Urinary bladder (tissue), 3 donors: ENCODE measurements at regions not wholly inside any gene's neighbourhood (a gene's known extent, or its start where the extent isn't known, plus 50 kb on each side); places are given as distances from the start of the nearest gene placed in this dataset.

Source experiments
- DNase-seq: peaks from one replicate; pipeline ENCODE4 v3.0.0-alpha.2; 2015; ENCODE audit errors: extremely low spot score
- H3K27ac ChIP-seq: one replicate; pipeline ENCODE4 v1.5.1; 2013; ENCODE audit warnings: low read depth, mild to moderate bottlenecking, moderate library complexity
- H3K36me3 ChIP-seq: one replicate; pipeline ENCODE4 v1.6.1; 2013; ENCODE audit warnings: mild to moderate bottlenecking, moderate library complexity; ENCODE audit not compliant: insufficient read depth
- H3K4me1 ChIP-seq: one replicate; pipeline ENCODE4 v1.6.1; 2013; ENCODE audit warnings: mild to moderate bottlenecking, moderate library complexity; ENCODE audit not compliant: insufficient read depth
- H3K4me3 ChIP-seq: one replicate; pipeline ENCODE4 v1.5.1; 2013; ENCODE audit warnings: low read depth, low read length
- WGBS: extraction: QIAGEN DNeasy Blood & Tissue Kit; methylation state at CpG from one replicate; pipeline ENCODE4 v1.1.7; 2013; 5-methylcytosine and 5-hydroxymethylcytosine counted together
- donor health status: healthy with polysubstance abuse.
- donor health status: healthy.

GRCh38 chr4:174116021-174116420 is 167.4 kb downstream of the FBXO8 start:
- 64% methylated on average over 4 of the region's 4 CpGs for WGBS
- H3K4me3 ChIP-seq: no peak overlapping the region
- DNase-seq: no peak
- no peaks in the 10 kb centered on the region for H3K36me3 ChIP-seq
- no peak overlapping the region for H3K27ac ChIP-seq
- no peaks in the 10 kb centered on the region for H3K4me1 ChIP-seq

- Histone ChIP-seq H3K4me1 (peaks cover 2% of the 10 kb centered on the region), H3K4me3 (no peak overlapping the region), H3K36me3 (no peaks in the 10 kb centered on the region), H3K27ac (no peak overlapping the region)
- no peak for DNase-seq
- 32% methylated on average over 2 of the region's 2 CpGs for WGBS
Measured at GRCh38 chr4:174111422-174111821, 172.0 kb downstream of the FBXO8 start.

GRCh38 chr4:174110180-174110579 is 173.3 kb downstream of the FBXO8 start:
- DNase-seq: no peak
- Histone ChIP-seq H3K4me3 (no peak overlapping the region), H3K27ac (no peak overlapping the region), H3K4me1 (peaks cover 2% of the 10 kb centered on the region), H3K36me3 (no peaks in the 10 kb centered on the region)
- WGBS: 41% methylated on average over 9 of the region's 9 CpGs

- H3K27ac ChIP-seq: no peak overlapping the region
- DNase-seq: no peak
- H3K4me3 ChIP-seq: no peak overlapping the region
- peaks cover 2% of the 10 kb centered on the region for H3K4me1 ChIP-seq
- WGBS: 64% methylated on average over 6 of the region's 6 CpGs
- no peaks in the 10 kb centered on the region for H3K36me3 ChIP-seq
Measured at GRCh38 chr4:174107746-174108354, 175.6 kb downstream of the FBXO8 start.

GRCh38 chr4:174105202-174105601 is 178.3 kb downstream of the FBXO8 start:
- H3K27ac ChIP-seq: no peak overlapping the region
- peaks cover 2% of the 10 kb centered on the region for H3K4me1 ChIP-seq
- H3K36me3 ChIP-seq: no peaks in the 10 kb centered on the region
- 67% methylated on average over 1 of the region's 1 CpG for WGBS
- DNase-seq: no peak
- no peak overlapping the region for H3K4me3 ChIP-seq

- Histone ChIP-seq H3K4me1 (no peaks in the 10 kb centered on the region), H3K36me3 (no peaks in the 10 kb centered on the region), H3K27ac (no peak overlapping the region), H3K4me3 (no peak overlapping the region)
- 95% methylated on average over 2 of the region's 2 CpGs for WGBS
- no peak for DNase-seq
Measured at GRCh38 chr4:174100910-174101309, 182.6 kb downstream of the FBXO8 start.

- Histone ChIP-seq H3K4me1 (no peaks in the 10 kb centered on the region), H3K27ac (no peak overlapping the region), H3K4me3 (no peak overlapping the region), H3K36me3 (no peaks in the 10 kb centered on the region)
- DNase-seq: no peak
Measured at GRCh38 chr4:174099712-174100111, 183.8 kb downstream of the FBXO8 start.

- no peak overlapping the region for H3K27ac ChIP-seq
- H3K36me3 ChIP-seq: no peaks in the 10 kb centered on the region
- no peak overlapping the region for H3K4me3 ChIP-seq
- no peak for DNase-seq
- no peaks in the 10 kb centered on the region for H3K4me1 ChIP-seq
- WGBS: 88% methylated on average over 1 of the region's 1 CpG
Measured at GRCh38 chr4:174096999-174097398, 186.5 kb downstream of the FBXO8 start.

- WGBS: 66% methylated on average over 2 of the region's 2 CpGs
- DNase-seq: no peak
- no peak overlapping the region for H3K27ac ChIP-seq
- H3K4me1 ChIP-seq: no peaks in the 10 kb centered on the region
- H3K36me3 ChIP-seq: no peaks in the 10 kb centered on the region
- no peak overlapping the region for H3K4me3 ChIP-seq
Measured at GRCh38 chr4:174096456-174096855, 187.0 kb downstream of the FBXO8 start.

GRCh38 chr4:174091130-174091529 is 192.3 kb downstream of the FBXO8 start:
- Histone ChIP-seq H3K4me1 (no peaks in the 10 kb centered on the region), H3K27ac (no peak overlapping the region), H3K4me3 (no peak overlapping the region), H3K36me3 (no peaks in the 10 kb centered on the region)
- 94% methylated on average over 2 of the region's 2 CpGs for WGBS
- DNase-seq: no peak

GRCh38 chr4:174089711-174090110 is 193.8 kb downstream of the FBXO8 start:
- no peaks in the 10 kb centered on the region for H3K4me1 ChIP-seq
- DNase-seq: no peak
- no peaks in the 10 kb centered on the region for H3K36me3 ChIP-seq
- 41% methylated on average over 4 of the region's 4 CpGs for WGBS
- no peak overlapping the region for H3K4me3 ChIP-seq
- H3K27ac ChIP-seq: no peak overlapping the region

GRCh38 chr4:174088795-174089194 is 194.7 kb downstream of the FBXO8 start:
- whole genome bisulfite sequencing: 68% methylated on average over 3 of the region's 3 CpGs
- no peak overlapping the region for H3K27ac ChIP-seq
- no peaks in the 10 kb centered on the region for H3K36me3 ChIP-seq
- H3K4me1 ChIP-seq: no peaks in the 10 kb centered on the region
- DNase-seq: no peak
- H3K4me3 ChIP-seq: no peak overlapping the region

GRCh38 chr4:174086829-174087799 is 196.4 kb downstream of the FBXO8 start:
- Histone ChIP-seq H3K27ac (no peak overlapping the region), H3K4me3 (no peak overlapping the region), H3K4me1 (no peaks in the 10 kb centered on the region), H3K36me3 (no peaks in the 10 kb centered on the region)
- no peak for DNase-seq
- WGBS: 50% methylated on average over 14 of the region's 14 CpGs

GRCh38 chr4:174084981-174085380 is 198.5 kb downstream of the FBXO8 start:
- DNase-seq: no peak
- Histone ChIP-seq H3K36me3 (no peaks in the 10 kb centered on the region), H3K27ac (no peak overlapping the region), H3K4me1 (no peaks in the 10 kb centered on the region), H3K4me3 (no peak overlapping the region)
- 95% methylated on average over 2 of the region's 2 CpGs for WGBS
